ENCODE measurements at regions not wholly inside any gene's neighbourhood (a gene's known extent, or its start where the extent isn't known, plus 50 kb on each side); places are given as distances from the start of the nearest gene placed in this dataset.
"Not testable (repeated sequence)": the region's sequence is repeated elsewhere in the genome, so short reads cannot be mapped to it uniquely, and the experiment has no call there.

- TF ChIP-seq CTCF (IDR thresholded peaks at IDR 0.05; ENCODE audit: borderline replicate concordance, insufficient read depth, low read depth, low read length), result no peak
- H3K4me3 ChIP-seq (ENCODE audit: low read depth, low read length), result no peak overlapping the region
Observed at GRCh38 chr2:15693926-15694588, 102.4 kb downstream of the DDX1 start.

DNA sequence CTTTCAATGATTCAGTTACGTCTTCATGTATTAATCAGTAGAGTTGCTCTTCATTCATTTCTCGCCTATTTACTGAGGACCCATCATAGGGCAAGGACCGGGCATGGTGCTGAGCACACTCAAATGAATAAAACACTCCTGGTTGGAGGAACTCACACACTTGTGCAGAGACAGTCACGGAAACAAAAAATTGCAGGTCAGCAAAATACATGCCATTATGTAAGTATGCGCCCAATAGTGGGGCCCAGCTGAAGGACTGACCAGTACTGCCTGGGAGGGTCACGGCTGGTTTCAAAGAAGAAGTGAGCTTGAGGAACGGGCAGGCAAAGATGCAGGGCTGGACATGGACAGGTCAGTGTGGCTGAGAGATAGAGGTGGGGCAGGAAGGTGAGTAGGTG is 102.9 kb downstream of the DDX1 start:
- TF ChIP-seq CTCF (IDR thresholded peaks at IDR 0.05; ENCODE audit: borderline replicate concordance, insufficient read depth, low read depth, low read length), result no peak
- H3K4me3 ChIP-seq (ENCODE audit: low read depth, low read length), result no peak overlapping the region

- no peak for TF ChIP-seq CTCF (IDR thresholded peaks at IDR 0.05; ENCODE audit: borderline replicate concordance, insufficient read depth, low read depth, low read length)
- H3K4me3 ChIP-seq (ENCODE audit: low read depth, low read length), result no peak overlapping the region
Observed at GRCh38 chr2:15695582-15696330, 104.1 kb downstream of the DDX1 start.

- not testable (repeated sequence) for H3K4me3 ChIP-seq (ENCODE audit: low read depth, low read length)
Observed at GRCh38 chr2:15696606-15697170, 105.0 kb downstream of the DDX1 start.

- H3K4me3 ChIP-seq (ENCODE audit: low read depth, low read length), result no peak overlapping the region
- TF ChIP-seq CTCF (IDR thresholded peaks at IDR 0.05; ENCODE audit: borderline replicate concordance, insufficient read depth, low read depth, low read length), result no peak
Observed at GRCh38 chr2:15700131-15700530, 108.5 kb downstream of the DDX1 start.

GRCh38 chr2:15700599-15701340 is 109.1 kb downstream of the DDX1 start:
- no peak for TF ChIP-seq CTCF (IDR thresholded peaks at IDR 0.05; ENCODE audit: borderline replicate concordance, insufficient read depth, low read depth, low read length)
- no peak overlapping the region for H3K4me3 ChIP-seq (ENCODE audit: low read depth, low read length)

GRCh38 chr2:15701341-15701907 is 109.8 kb downstream of the DDX1 start:
- H3K4me3 ChIP-seq (ENCODE audit: low read depth, low read length), result no peak overlapping the region
- no peak for TF ChIP-seq CTCF (IDR thresholded peaks at IDR 0.05; ENCODE audit: borderline replicate concordance, insufficient read depth, low read depth, low read length)

Data from GM12875 (cell line).